ENCODE measurements at regions not wholly inside any gene's neighbourhood (a gene's known extent, or its start where the extent isn't known, plus 50 kb on each side); places are given as distances from the start of the nearest gene placed in this dataset.

DNA sequence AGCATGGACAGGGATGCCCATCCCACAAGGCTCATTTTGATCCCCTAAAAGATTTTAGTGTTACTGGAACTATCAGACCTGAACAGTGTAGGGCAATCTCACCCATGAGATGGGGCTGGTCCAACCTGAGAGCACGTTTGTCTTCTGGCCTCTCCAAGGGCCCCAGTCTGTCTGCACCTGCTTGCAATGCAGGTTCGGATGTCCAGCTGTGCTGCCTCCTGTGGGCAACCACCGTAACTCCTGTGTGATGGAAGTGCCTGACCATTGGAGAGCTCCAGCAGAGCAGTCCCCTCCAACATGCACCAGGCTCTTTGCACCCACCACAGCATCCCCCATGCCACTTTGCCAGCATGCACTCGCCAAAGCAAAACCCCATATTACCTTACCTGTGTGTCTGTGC is 290.1 kb upstream of the KCND2 start:
- Mint-ChIP-seq H3K27me3 (ENCODE audit: insufficient read depth) (no peaks in the 10 kb centered on the region), H3K4me1 (no peaks in the 10 kb centered on the region), H3K4me3 (no peak overlapping the region), H3K36me3 (ENCODE audit: low read depth) (no peaks in the 10 kb centered on the region), H3K9me3 (no peaks in the 10 kb centered on the region), H3K27ac (no peak overlapping the region)
- 80 to 88% methylated on average over 1 to 4 of the region's 4 CpGs for WGBS, 2 experiments (ENCODE audit: insufficient coverage in 1 of 2, insufficient read length in 1 of 2)
- no peak for TF ChIP-seq CTCF (conservative IDR thresholded peaks at IDR 0.05)
- Histone ChIP-seq H3K36me3 (ENCODE audit: control insufficient read depth, insufficient read depth, low read length) (no peaks in the 10 kb centered on the region), H3K27ac (ENCODE audit: low read depth, low read length) (no peak overlapping the region), H3K9ac (ENCODE audit: extremely low read depth, low read length, poor library complexity, severe bottlenecking) (no peak overlapping the region), H3K4me1 (ENCODE audit: control insufficient read depth, insufficient read depth, low read length) (no peaks in the 10 kb centered on the region), H3K27me3 (ENCODE audit: control insufficient read depth, insufficient read depth, low read length, poor library complexity, severe bottlenecking) (no peaks in the 10 kb centered on the region), H3K4me3 (ENCODE audit: low read length) (no peak overlapping the region), H3K9me3 (ENCODE audit: control insufficient read depth, low read length) (no peaks in the 10 kb centered on the region)
- DNase-seq: no peak

DNA sequence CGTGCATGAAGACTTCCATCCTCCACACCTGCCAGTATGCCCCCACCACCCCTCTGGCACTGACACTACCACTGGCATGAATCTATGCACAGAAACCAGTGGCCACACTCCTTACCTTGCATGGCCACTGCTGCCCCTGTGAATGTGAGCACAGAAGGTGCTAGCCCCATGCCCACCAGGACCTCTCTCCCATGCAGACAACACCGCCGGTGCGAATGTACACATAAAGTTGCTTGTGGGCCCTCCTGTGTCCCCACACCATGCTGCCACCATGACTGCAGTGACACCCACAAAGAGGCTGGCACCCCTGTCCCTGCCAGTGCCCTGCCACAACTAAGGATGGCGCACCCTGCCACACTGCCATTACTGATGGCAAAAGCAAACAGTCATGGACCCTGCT is 289.5 kb upstream of the KCND2 start:
- H3K27me3 ChIP-seq (ENCODE audit: control insufficient read depth, insufficient read depth, low read length, poor library complexity, severe bottlenecking): no peaks in the 10 kb centered on the region
- Mint-ChIP-seq H3K9me3 (no peaks in the 10 kb centered on the region), H3K36me3 (ENCODE audit: low read depth) (no peaks in the 10 kb centered on the region), H3K4me1 (no peaks in the 10 kb centered on the region), H3K27me3 (ENCODE audit: insufficient read depth) (no peaks in the 10 kb centered on the region), H3K27ac (no peak overlapping the region), H3K4me3 (no peak overlapping the region)
- H3K36me3 ChIP-seq (ENCODE audit: control insufficient read depth, insufficient read depth, low read length): no peaks in the 10 kb centered on the region
- no peak for TF ChIP-seq CTCF (conservative IDR thresholded peaks at IDR 0.05)
- no peak for DNase-seq
- H3K9me3 ChIP-seq (ENCODE audit: control insufficient read depth, low read length): no peaks in the 10 kb centered on the region
- 95% methylated on average over 5 of the region's 5 CpGs; no CpG with 5 or more reads in 1 of the 2 experiments for WGBS, 2 experiments (ENCODE audit: insufficient coverage in 1 of 2, insufficient read length in 1 of 2)
- no peak overlapping the region for H3K4me3 ChIP-seq (ENCODE audit: low read length)
- no peak overlapping the region for H3K27ac ChIP-seq (ENCODE audit: low read depth, low read length)
- H3K4me1 ChIP-seq (ENCODE audit: control insufficient read depth, insufficient read depth, low read length): no peaks in the 10 kb centered on the region
- H3K9ac ChIP-seq (ENCODE audit: extremely low read depth, low read length, poor library complexity, severe bottlenecking): no peak overlapping the region

DNA sequence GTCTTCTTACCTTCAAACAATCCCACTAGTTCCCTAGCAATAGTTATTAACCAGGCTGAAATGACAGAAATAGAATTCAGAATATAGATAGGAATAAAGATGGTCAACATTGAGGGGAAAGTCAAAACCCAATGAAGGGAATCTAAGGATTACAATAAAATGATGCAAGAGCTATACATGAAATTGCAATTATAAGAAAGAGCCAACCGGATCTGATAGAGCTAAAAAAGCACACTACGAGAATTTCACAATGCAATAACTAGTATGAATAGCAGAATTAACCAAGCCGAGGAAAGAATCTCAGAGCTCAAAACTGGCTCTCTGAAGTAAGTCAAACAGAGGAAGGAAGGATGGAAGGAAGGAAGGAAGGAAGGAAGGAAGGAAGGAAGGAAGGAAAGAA is 288.7 kb upstream of the KCND2 start:
- Histone ChIP-seq H3K9me3 (ENCODE audit: control insufficient read depth, low read length) (no peaks in the 10 kb centered on the region), H3K4me3 (ENCODE audit: low read length) (no peak overlapping the region), H3K27me3 (ENCODE audit: control insufficient read depth, insufficient read depth, low read length, poor library complexity, severe bottlenecking) (no peaks in the 10 kb centered on the region), H3K27ac (ENCODE audit: low read depth, low read length) (no peak overlapping the region), H3K4me1 (ENCODE audit: control insufficient read depth, insufficient read depth, low read length) (no peaks in the 10 kb centered on the region), H3K9ac (ENCODE audit: extremely low read depth, low read length, poor library complexity, severe bottlenecking) (no peak overlapping the region), H3K36me3 (ENCODE audit: control insufficient read depth, insufficient read depth, low read length) (no peaks in the 10 kb centered on the region)
- no peak for DNase-seq
- H3K4me3 Mint-ChIP-seq: no peak overlapping the region
- TF ChIP-seq CTCF (conservative IDR thresholded peaks at IDR 0.05): no peak
- H3K4me1 Mint-ChIP-seq: no peaks in the 10 kb centered on the region
- no peak overlapping the region for H3K27ac Mint-ChIP-seq
- H3K36me3 Mint-ChIP-seq (ENCODE audit: low read depth): no peaks in the 10 kb centered on the region
- WGBS, 2 experiments (ENCODE audit: insufficient coverage in 1 of 2, insufficient read length in 1 of 2): 89 to 93% methylated on average over 3 of the region's 3 CpGs
- no peaks in the 10 kb centered on the region for H3K27me3 Mint-ChIP-seq (ENCODE audit: insufficient read depth)
- no peaks in the 10 kb centered on the region for H3K9me3 Mint-ChIP-seq

All from endodermal cell (in vitro differentiated cells).